H1 (cell line): ENCODE measurements at regions not wholly inside any gene's neighbourhood (a gene's known extent, or its start where the extent isn't known, plus 50 kb on each side); places are given as distances from the start of the nearest gene placed in this dataset.
"Not testable (repeated sequence)": the region's sequence is repeated elsewhere in the genome, so short reads cannot be mapped to it uniquely, and the experiment has no call there.

Source experiments
- CTCF ChIA-PET: fragments of 300-600 bp; sonication (Branson Sonifier 250); formaldehyde crosslinking; loops from one replicate; lab custom pipeline; 2021; ENCODE audit not compliant: partially characterized antibody; lab: Charles Lee
- POLR2A ChIA-PET: fragments of 300-600 bp; sonication (Branson Sonifier 250); formaldehyde crosslinking; loops from one replicate; lab custom pipeline; 2021; ENCODE audit warnings: inconsistent platforms; ENCODE audit not compliant: partially characterized antibody; lab: Charles Lee
- DNase-seq, 2 experiments: peaks; one replicate each; pipeline versions ENCODE4 v3.0.0 to v3.0.0-alpha.2; 2010 to 2022; ENCODE audit warnings: low spot score in 2 of 2, low read depth in 1 of 2, mixed read lengths in 1 of 2
- FAIRE-seq: peaks from 2 replicates; lab custom pipeline; 2011; peaks lifted over from hg19 to GRCh38; lab: Jason Lieb, UNC
- H2AFZ ChIP-seq: 2 replicates; pipeline ENCODE4 v1.8.1; 2012; ENCODE audit warnings: low read length, inconsistent platforms
- H2AK5ac ChIP-seq: 2 replicates; pipeline ENCODE4 v1.6.1; 2013; ENCODE audit warnings: low read depth, low read length
- H2BK120ac ChIP-seq: replicated peaks from 2 replicates; pipeline ENCODE3; 2013; ENCODE audit warnings: low read depth, low read length, inconsistent platforms
- H2BK12ac ChIP-seq: 2 replicates; pipeline ENCODE4 v1.6.1; 2013; ENCODE audit warnings: low read depth, low read length
- H2BK15ac ChIP-seq: 2 replicates; pipeline ENCODE4 v1.6.1; 2013; ENCODE audit warnings: low read length
- H2BK20ac ChIP-seq: 2 replicates; pipeline ENCODE4 v1.6.1; 2013; ENCODE audit warnings: low read length
- H2BK5ac ChIP-seq: 2 replicates; pipeline ENCODE4 v1.6.1; 2013; ENCODE audit warnings: low read depth, low read length
- H3K14ac ChIP-seq: 2 replicates; pipeline ENCODE4 v1.6.1; 2013; ENCODE audit warnings: inconsistent platforms; ENCODE audit not compliant: insufficient read length
- H3K18ac ChIP-seq: 2 replicates; pipeline ENCODE4 v1.6.1; 2013; ENCODE audit warnings: low read length; ENCODE audit errors: extremely low read depth
- H3K23ac ChIP-seq: 2 replicates; pipeline ENCODE4 v1.6.1; 2013; ENCODE audit warnings: inconsistent platforms; ENCODE audit not compliant: insufficient read length
- H3K23me2 ChIP-seq: 2 replicates; pipeline ENCODE4 v1.6.1; 2013; ENCODE audit warnings: low read depth, low read length
- H3K27ac ChIP-seq: 2 replicates; pipeline ENCODE4 v1.6.1; 2011; ENCODE audit warnings: low read depth, low read length, inconsistent platforms
- H3K27me3 ChIP-seq, 4 experiments: replicated peaks in 1 of 4; 1 replicate in 1 of 4; 2 replicates in 3 of 4; pipeline versions ENCODE4 v1.6.1 to v1.8.1; 2011 to 2013; ENCODE audit warnings: low read length in 3 of 4, mild to moderate bottlenecking in 3 of 4, inconsistent platforms in 2 of 4, mixed read lengths in 2 of 4, moderate library complexity in 1 of 4; ENCODE audit not compliant: control insufficient read depth in 3 of 4, insufficient read depth in 3 of 4; ENCODE audit errors: extremely low read depth in 1 of 4
- H3K36me3 ChIP-seq, 4 experiments: 2 replicates each; pipeline versions ENCODE4 v1.6.1 to v1.8.1; 2011 to 2013; ENCODE audit warnings: mild to moderate bottlenecking in 4 of 4, low read length in 3 of 4, moderate library complexity in 2 of 4, control low read depth in 1 of 4, inconsistent platforms in 1 of 4; ENCODE audit not compliant: insufficient read depth in 4 of 4, control insufficient read depth in 2 of 4
- H3K4ac ChIP-seq: replicated peaks from 2 replicates; pipeline ENCODE3; 2013; ENCODE audit warnings: low read length, low read depth, mixed read lengths, inconsistent platforms; ENCODE audit not compliant: insufficient read length
- H3K4me1 ChIP-seq, 4 experiments: replicated peaks in 1 of 4; 1 replicate in 1 of 4; 2 replicates in 3 of 4; pipeline versions ENCODE4 v1.6.1 to v1.8.1; 2011 to 2013; ENCODE audit warnings: low read length in 3 of 4, inconsistent platforms in 2 of 4, mixed read lengths in 1 of 4; ENCODE audit not compliant: insufficient read depth in 4 of 4, control insufficient read depth in 3 of 4
- H3K4me2 ChIP-seq, 2 experiments: 2 replicates each; pipeline versions ENCODE4 v1.6.1 to v1.8.1; 2011 to 2013; ENCODE audit warnings: low read depth in 2 of 2, low read length in 2 of 2, control low read depth in 1 of 2, inconsistent platforms in 1 of 2, mild to moderate bottlenecking in 1 of 2; ENCODE audit not compliant: insufficient read depth in 1 of 2
- H3K4me3 ChIP-seq, 4 experiments: fragments of 200-600, 300-600 bp in 1 of 4; sonication (generic), shearing (Covaris generic), sonication (Bioruptor Twin) in 1 of 4; 2 replicates each; pipeline versions ENCODE4 v1.5.1 to v1.8.1; 2011 to 2016; ENCODE audit warnings: low read length in 4 of 4, low read depth in 3 of 4, control low read depth in 2 of 4, inconsistent platforms in 2 of 4, mild to moderate bottlenecking in 2 of 4, mixed read lengths in 1 of 4, moderate library complexity in 1 of 4; ENCODE audit not compliant: insufficient read depth in 2 of 4; ENCODE audit errors: extremely low read depth in 1 of 4
- H3K56ac ChIP-seq: replicated peaks from 2 replicates; pipeline ENCODE3; 2013; ENCODE audit warnings: low read depth, mild to moderate bottlenecking, mixed read lengths, low read length, inconsistent platforms; ENCODE audit not compliant: insufficient read length
- H3K79me1 ChIP-seq: 2 replicates; pipeline ENCODE4 v1.6.1; 2013; ENCODE audit warnings: low read depth, low read length, control low read depth
- H3K79me2 ChIP-seq, 2 experiments: 2 replicates each; pipeline versions ENCODE4 v1.6.1 to v1.8.1; 2012 to 2013; ENCODE audit warnings: low read length in 2 of 2, mild to moderate bottlenecking in 2 of 2, inconsistent platforms in 1 of 2; ENCODE audit not compliant: insufficient read depth in 2 of 2, control insufficient read depth in 1 of 2
- H3K9ac ChIP-seq, 4 experiments: replicated peaks in 1 of 4; 1 replicate in 1 of 4; 2 replicates in 3 of 4; pipeline versions ENCODE4 v1.6.1 to v1.8.1; 2011 to 2013; ENCODE audit warnings: low read depth in 3 of 4, low read length in 3 of 4, control low read depth in 2 of 4, mild to moderate bottlenecking in 2 of 4, moderate library complexity in 2 of 4, inconsistent platforms in 1 of 4; ENCODE audit errors: extremely low read depth in 1 of 4
- H3K9me3 ChIP-seq, 2 experiments: 2 replicates each; pipeline versions ENCODE4 v1.6.1 to v1.8.1; 2012 to 2013; ENCODE audit warnings: mild to moderate bottlenecking in 2 of 2, moderate library complexity in 2 of 2, control low read depth in 1 of 2, inconsistent platforms in 1 of 2, low read depth in 1 of 2, low read length in 1 of 2, mixed read lengths in 1 of 2; ENCODE audit not compliant: insufficient read depth in 2 of 2
- H4K20me1 ChIP-seq, 2 experiments: replicated peaks in 1 of 2; 2 replicates each; pipeline versions ENCODE3 to v1.8.1; 2011 to 2013; ENCODE audit warnings: inconsistent platforms in 2 of 2, low read length in 2 of 2, mild to moderate bottlenecking in 1 of 2; ENCODE audit not compliant: insufficient read depth in 2 of 2, control insufficient read depth in 1 of 2
- H4K5ac ChIP-seq: 2 replicates; pipeline ENCODE4 v1.6.1; 2013; ENCODE audit warnings: low read length, low read depth, mixed read lengths, inconsistent platforms; ENCODE audit not compliant: insufficient read length
- H4K8ac ChIP-seq: 2 replicates; pipeline ENCODE4 v1.8.0; 2013; ENCODE audit warnings: mild to moderate bottlenecking, moderate library complexity, low read length, inconsistent platforms; ENCODE audit not compliant: insufficient read depth; ENCODE audit errors: extremely low read depth
- H4K91ac ChIP-seq: replicated peaks from 2 replicates; pipeline ENCODE3; 2013; ENCODE audit warnings: low read length, mixed read lengths, inconsistent platforms; ENCODE audit not compliant: insufficient read length
- WGBS, 2 experiments: shearing (Covaris generic) in 1 of 2; methylation state at CpG; one replicate each; pipeline versions ENCODE4 v1.1.6 to v1.1.7; 2013 to 2015; ENCODE audit warnings: low lambda C conversion rate in 2 of 2, mixed read lengths in 2 of 2, inconsistent platforms in 1 of 2, low coverage in 1 of 2, missing lambda C conversion rate in 1 of 2; ENCODE audit not compliant: insufficient replicate concordance in 2 of 2, insufficient coverage in 1 of 2, insufficient read length in 1 of 2; ENCODE audit errors: extremely low coverage in 1 of 2, missing lambda C conversion rate in 1 of 2; 5-methylcytosine and 5-hydroxymethylcytosine counted together

DNA sequence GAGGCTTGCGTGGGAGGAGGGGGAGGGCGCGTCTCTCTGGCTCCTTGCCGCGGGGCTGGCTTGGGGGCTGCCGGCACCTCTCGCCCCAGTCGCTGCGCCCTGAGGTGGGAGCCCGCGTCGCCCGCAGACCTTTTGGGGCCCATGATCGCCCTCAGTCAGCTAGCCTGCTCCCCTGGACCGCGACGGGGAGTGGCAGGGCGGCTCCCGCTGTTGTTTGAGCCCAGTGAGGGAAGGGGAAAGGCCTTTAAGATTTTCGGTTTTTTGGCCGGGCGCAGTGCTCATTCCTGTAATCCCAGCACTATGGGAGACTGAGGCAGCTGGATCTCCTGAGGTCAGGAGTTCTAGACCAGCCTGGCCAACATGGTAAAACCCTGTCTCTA is 62.4 kb upstream of the GOLGA6L4 start:
- H2AK5ac ChIP-seq, H3K23me2 ChIP-seq, H3K27ac ChIP-seq, H2BK12ac ChIP-seq, H3K4me1 ChIP-seq, H3K9ac ChIP-seq, H3K14ac ChIP-seq, H4K5ac ChIP-seq, POLR2A ChIA-PET, H3K4ac ChIP-seq, FAIRE-seq, H4K91ac ChIP-seq, H3K18ac ChIP-seq, H3K79me1 ChIP-seq, H3K4me2 ChIP-seq, H2BK15ac ChIP-seq, H2BK120ac ChIP-seq, H2BK20ac ChIP-seq, CTCF ChIA-PET, H3K79me2 ChIP-seq, H4K8ac ChIP-seq, H3K4me3 ChIP-seq, DNase-seq, H4K20me1 ChIP-seq, H2BK5ac ChIP-seq, H3K9me3 ChIP-seq, H3K36me3 ChIP-seq, H2AFZ ChIP-seq, H3K56ac ChIP-seq, H3K27me3 ChIP-seq, H3K23ac ChIP-seq: not testable (repeated sequence)
- WGBS, 2 experiments: 3% methylated on average over 5 of the region's 22 CpGs; no CpG with 5 or more reads in 1 of the 2 experiments
